ENCODE measurements at regions not wholly inside any gene's neighbourhood (a gene's known extent, or its start where the extent isn't known, plus 50 kb on each side); places are given as distances from the start of the nearest gene placed in this dataset.
A peak's percentile ranks its signal among the peaks of the same experiment; 100 is the strongest.

- no peak for DNase-seq
Observed at GRCh38 chr1:234932106-234932505, 196.5 kb downstream of the TOMM20 start.

DNA sequence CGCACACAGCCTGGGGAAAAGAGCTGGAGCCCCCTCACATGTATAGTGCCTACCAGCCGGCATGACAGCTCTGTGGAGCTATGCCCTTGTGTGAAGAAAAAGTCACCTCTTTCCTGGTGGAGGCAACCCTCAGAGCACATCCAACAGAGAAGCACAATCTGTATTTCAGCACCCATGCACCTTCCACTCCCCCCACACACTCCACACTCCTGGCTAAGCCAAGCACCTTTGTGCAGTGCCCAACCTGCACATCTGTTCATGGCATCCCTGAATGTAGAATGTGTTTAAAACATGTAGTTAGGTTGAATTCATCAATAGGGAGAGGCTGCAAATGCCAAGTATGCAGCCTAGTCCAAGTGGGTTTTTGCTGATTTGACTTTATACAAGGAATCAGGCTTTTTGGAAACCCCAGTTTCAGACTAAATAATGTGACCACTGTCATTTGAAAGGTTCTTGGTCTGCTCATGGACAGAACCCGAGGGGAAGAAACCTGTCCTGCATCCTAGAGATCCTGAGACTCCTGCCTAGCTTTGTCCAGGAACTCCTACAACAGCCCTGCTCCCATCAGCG, 197.1 kb downstream of the TOMM20 start:
- DNase-seq, result no peak

GRCh38 chr1:234929369-234929768, 199.3 kb downstream of the TOMM20 start:
- DNase-seq, result no peak

- DNase-seq, result no peak
Observed at GRCh38 chr1:234928642-234929041, 200.0 kb downstream of the TOMM20 start.

DNA sequence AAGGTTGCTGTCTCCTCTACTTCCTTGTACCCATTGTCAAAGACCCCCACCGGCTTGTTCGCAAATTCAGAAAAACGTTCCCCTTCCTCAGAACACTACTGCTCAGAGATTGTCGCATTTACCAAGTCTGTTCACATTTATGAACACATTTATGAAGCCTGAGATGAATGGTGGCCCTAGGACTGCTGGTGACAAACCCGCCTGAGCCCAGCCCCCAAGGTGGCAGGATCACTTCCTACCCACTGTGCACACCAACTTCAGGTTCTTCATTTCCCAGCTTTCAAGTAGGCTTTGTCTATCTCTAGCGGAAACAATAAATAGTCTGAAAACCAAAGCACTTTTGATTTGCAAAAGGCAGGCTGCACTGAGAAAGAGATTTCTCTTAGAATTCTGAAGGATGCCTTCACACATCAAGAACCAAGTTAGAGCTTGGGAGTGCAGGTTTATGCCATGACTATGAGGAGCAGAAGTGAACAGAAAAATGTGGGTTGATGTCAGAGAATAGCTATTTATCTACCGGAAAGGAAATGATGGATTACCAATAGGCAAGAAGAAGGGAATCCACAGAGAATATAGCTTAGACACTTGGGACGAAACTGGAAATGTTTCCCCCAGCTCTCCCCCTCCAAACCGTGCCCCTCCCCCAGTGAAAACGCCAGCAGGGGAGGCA, 200.5 kb downstream of the TOMM20 start:
- DNase-seq, result no peak

DNA sequence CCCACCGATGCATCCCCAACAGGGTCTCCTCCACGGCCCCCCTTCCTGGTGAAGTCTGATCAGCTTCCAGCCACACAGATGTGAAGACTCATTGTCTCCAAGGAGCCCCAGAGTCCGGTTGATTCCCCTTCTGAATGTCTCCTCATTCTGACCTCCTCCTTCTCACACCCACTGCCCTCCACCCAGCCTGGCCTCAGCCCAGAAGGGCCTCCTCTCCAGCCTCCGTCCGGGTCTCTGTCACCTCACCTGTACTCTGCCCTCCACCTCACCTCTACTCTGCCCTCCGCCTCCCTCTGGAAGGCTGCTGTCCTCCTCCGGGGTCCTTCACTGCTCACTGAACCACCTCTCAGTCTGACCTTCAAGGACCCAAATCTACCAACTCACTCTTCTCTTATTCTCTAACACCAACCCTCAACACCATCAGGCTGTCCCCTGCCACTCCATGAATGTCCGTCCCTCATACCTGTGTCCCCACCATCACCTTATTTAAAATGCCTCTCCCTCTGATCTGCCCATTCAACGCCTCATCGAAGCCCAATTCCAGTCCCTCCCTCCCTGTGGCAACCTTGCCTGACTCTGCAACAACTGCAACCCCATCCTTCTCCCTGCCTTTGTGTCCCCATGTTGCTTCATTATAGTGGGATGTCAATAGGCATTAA, 201.2 kb downstream of the TOMM20 start:
- no peak for DNase-seq

- peak; percentile 38 for DNase-seq
Observed at GRCh38 chr1:234926559-234927311, 201.9 kb downstream of the TOMM20 start.

DNA sequence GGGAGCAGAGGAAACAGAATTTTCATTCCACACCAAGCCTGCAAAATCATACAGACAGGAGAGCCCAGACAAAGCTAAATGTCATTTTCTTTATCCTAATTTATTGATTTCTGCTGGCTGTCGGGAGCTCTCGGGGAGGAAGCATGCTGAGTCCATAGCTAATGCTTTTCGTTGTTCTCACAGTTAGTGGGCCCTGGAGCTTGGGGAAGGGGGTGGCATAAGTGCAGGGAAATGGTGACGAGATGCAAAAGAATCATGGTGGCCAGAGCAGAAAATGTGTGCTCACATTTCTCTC, 202.4 kb downstream of the TOMM20 start:
- DNase-seq, result peak; percentile 58

DNA sequence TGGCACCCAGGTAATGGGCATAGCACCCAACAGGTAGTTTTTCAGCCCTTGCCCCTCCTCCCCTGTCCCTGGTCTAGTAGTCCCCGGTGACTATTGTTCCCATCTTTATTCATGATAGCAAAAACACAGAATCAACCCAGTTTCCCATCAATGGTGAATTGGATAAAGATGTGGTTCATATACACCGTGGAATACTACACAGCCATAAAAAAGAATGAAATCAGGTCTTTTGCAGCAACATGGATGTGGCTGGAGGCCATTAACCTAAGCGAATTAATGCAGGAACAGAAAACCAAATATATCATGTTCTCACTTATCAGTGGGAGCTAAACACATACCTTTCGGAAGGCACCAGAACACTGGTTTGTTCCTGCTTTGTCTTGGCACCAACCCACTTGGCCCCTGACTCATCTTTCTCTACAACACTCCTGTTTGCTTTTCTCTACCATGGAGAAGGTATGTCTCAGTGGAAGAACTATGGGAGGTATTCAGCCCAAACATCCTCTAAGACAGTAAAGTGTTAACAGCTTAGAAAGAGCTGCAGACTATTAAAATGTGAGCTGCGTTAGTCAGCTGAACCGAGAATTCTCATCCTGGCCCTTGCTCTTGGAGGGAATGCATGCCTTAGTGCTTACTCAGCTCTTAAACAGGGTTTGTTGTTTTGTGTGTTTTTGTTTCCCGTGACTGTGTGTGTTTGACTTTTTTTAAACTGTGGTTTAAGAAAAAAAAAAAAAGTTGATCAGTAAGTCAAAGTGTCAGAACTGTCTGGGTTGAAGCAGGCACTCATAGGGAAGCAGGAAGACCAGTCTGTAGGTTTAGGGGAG, 203.0 kb downstream of the TOMM20 start:
- DNase-seq, result peak; percentile 73

DNA sequence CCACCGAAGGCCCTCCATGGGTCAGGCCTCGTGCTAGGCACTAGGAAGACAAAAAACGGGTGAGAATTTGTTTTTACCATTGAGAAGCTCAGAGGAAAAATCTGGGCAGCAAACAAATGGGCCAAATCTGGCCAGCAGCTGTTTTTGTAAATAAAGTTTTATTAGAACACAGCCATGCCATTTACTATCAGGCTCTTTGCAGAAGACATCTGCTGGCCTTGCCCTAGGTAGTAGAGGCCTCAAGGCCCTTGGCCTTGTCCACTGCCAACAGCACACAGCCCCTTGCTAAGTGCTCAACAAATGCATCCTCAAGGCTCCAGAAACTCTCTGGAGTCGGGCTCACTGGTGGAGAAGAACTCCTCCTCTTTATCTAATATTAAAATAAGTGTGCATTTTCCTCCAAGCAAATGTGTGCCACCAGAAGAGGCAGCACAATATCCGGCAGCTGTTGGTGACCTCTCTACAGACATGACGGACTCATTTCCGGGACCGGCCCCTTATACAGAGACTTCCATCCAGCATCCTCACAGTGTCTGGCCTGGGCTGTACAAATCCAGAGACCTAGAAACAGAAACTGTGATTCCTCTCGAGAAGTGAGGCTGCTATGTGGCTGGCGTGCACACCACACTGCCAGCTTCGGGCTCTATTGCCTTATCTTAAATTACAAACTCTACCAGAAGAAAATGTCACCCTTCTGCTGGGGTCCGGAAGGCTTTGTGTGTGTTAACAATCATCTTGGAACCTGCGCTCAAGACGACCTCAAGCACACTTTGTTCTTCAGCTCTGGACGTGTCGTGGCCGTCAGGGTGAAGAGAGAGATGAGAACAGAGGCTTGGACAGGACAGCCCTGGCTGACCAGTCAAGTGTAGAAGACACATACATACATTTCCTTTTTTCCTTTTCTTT, 203.9 kb downstream of the TOMM20 start:
- no peak for DNase-seq

DNA sequence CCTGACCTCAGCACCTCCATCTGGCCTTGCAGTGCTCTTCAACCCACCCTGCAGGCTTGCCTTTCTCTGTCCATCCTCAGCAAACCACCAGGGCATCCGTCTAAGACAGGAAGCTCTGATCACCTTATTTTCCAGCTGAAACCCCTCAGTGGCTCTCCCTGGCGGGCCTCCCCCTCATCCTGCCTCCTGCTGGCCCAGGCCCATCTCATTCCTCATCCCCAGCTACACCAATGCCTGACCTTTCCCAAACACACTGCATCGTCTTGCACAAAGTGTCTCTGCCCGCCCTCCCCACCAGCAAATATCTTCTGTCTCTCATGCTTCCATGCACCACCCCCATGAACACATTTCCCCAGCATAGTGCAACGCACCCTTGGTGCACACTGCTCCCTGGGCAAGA, 205.0 kb downstream of the TOMM20 start:
- no peak for DNase-seq

- no peak for DNase-seq
Observed at GRCh38 chr1:234922987-234923386, 205.7 kb downstream of the TOMM20 start.

- no peak for DNase-seq
Observed at GRCh38 chr1:234921266-234922062, 207.2 kb downstream of the TOMM20 start.

- no peak for DNase-seq
Observed at GRCh38 chr1:234920843-234921140, 207.8 kb downstream of the TOMM20 start.

DNA sequence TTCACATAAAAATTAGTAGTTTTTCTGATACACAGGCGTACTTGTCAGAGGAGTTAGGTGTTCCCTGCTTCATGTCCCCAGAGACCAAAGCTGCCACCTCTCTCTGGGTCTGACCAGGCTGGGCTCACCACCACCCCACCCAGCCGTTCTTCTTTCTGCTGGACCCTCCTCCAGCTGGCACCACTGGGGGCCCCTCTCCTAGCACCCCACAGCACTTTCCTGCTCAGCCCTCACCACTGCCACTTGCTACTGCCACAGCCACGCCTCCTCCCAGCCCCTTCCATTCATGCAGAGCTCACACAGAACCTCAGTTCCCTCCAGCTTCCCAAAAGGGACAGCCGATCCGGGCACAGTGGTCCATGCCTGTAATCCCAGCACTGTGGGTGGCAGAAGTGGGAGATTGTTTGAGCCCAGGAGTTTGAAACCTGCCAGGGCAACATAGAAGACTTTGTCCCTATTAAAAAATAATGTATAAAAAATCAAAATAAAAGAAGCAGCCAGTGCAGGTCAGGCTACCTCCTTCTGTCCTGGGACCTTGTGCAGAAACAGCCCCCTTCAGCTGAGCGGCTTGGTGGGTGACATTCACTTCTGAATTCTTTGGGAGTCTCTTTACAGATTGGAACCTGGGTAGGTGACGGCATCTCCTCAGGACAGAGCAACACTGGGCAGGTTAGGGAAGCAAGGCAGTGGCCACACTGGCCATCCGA, 208.3 kb downstream of the TOMM20 start:
- no peak for DNase-seq

DNA sequence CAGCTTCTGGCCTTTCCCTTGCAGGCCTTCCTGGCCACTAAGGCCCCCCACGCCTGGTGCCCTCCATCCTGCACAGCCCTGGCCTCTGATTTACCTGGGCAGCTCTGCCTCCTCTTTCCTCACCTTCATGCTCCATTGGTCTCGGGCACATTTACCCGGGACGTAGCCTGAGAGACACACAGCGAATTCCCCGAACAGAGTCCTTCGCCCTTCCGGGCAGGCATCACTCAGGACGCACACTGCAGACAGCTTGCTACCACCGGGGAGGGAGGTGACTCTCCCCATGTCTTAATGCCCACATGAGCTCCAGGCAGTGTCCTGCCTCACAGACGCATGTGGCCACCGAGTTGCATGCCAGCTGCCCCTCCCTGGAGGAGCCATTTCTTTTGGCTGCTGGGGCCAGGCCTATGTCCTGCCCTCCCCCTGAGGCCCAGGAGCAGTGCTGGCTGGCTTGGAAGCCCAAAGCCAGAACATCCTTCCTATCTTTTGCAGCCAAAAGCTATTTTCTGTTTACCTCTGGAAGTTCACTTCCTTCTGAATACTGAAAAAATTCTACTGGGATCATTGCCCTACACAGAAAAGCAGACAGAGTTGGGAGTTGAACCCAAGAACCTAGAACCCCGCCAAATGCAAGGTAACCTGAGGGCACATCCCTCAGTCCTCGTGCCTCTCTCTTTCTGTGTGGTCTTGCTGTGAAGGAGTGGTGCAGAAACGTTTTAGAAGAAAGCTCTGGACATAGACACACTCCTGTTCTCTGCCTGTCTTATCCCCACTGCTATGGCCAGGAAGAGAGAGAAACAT, 209.5 kb downstream of the TOMM20 start:
- no peak for DNase-seq

- DNase-seq, result peak; percentile 74
Observed at GRCh38 chr1:234918181-234918841, 210.3 kb downstream of the TOMM20 start.

DNA sequence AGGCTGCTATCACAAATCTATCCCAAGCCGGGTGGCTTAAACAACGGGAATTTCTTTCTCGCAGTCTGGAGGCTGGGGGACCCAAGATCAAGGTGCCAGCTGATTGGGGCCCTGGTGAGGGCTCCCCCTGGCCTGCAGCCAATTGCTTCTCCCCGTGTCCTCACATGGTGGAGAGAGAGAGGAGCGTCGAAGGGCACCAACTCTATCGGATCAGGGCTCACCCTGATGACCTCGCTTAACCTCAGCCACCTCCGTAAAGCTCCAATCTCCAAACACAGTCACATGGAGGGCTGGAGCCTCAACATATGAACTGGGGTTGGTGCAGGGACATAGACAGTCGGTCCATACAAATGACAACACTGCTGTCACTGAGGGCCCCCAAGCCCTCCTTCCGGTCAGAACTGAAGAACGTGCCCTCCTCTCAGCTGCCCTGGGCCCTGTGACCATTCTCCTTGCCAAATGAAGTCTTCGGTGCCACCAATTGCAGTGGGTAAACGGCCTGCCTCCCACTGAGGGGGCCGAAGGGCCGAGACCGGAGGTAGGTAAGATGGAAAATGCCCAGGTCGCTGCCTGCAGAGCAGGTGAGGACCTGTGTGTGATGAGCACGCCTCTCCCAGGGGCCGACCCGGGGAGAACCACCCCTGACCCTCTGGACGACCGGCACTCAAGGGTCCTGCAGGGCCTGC, 211.0 kb downstream of the TOMM20 start:
- DNase-seq, result no peak

DNA sequence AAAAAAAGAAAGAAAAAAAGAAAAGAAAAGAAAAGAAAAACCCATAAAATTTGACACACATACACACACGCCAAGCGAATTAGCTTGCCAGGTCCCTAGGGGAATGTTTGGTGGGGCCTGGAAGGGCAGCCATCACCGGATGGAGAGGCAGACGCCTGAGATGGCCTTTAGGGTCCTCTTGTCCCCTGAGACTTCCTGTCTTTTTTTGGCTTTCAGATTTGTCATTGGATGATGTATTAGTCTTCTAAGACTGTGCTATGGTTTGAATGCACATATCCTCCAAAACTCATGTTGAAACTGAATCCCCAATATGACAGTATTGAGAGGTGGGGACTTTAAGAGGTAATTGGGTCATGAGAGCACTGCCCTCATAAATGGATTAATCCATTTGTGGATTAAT, 211.8 kb downstream of the TOMM20 start:
- no peak for DNase-seq

Data from eye (tissue), 1 donor.